EL (cell line): ENCODE measurements at regions not wholly inside any gene's neighbourhood (a gene's known extent, or its start where the extent isn't known, plus 50 kb on each side); places are given as distances from the start of the nearest gene placed in this dataset.

Experiments
- DNase-seq: peaks from one replicate; pipeline ENCODE4 v3.0.0-alpha.2; 2016

GRCh38 chr1:240000634-240001033 is 91.0 kb upstream of the FMN2 start:
- peak; percentile 82 for DNase-seq

DNA sequence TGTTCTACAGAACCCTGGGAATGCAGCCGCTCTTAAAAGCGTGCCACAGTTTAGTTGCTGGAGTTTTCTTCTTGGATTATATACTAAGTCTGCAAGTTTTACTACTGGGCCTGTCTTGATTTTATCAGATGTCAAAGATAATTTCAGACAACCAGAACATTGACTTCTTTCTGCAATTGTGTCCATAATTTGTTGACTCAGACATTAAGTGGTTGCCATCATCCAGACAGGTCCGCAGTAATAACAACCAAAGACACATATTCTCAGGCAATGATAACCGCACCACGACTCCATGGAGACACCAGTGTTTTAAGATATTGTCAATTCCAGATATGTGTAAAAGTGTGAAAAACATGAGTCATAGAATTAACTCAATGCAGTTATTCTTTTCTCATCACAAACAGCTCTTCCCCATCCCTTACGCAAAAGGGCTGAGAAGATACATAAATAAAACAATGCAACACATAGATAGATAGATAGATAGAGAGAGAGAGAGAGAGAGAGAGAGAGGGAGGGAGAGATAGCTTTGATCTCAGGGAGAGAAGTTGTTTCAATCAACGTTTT is 90.4 kb upstream of the FMN2 start:
- DNase-seq, result no peak

GRCh38 chr1:240004086-240004749 is 87.5 kb upstream of the FMN2 start:
- peak; percentile 41 for DNase-seq

DNA sequence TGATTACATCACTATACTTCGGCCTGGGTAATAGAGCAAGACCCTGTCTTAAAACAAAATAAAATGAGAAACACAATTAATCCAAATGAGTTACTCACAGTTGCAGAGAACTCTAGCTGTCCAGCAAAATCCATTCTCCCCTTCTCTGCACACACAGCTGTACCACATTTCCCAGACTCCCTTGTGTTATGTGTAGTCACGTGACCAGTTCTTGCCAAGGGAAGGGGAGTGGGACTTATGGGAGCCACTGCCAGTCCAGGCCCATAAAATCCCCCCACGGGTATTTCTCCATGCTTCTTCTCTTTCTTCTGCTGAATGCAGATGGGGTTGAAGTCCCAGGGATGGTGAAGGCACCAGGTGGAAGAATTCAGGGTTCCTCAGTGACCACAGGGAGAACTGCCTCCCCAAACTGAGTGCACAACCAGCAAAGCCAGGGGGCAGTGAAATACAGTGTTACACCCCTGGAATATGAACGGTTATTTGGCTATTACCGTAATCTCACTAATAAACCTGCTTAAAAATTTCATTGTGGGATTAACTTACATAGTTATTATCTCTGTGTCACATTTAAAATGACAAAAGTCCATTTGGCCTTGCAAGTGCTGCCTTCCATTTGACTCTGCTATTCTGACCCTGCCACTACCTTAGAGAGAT is 85.6 kb upstream of the FMN2 start:
- DNase-seq, result no peak

- no peak for DNase-seq
These were observed 83.4 kb upstream of the FMN2 start for GRCh38 chr1:240008298-240008697.

DNA sequence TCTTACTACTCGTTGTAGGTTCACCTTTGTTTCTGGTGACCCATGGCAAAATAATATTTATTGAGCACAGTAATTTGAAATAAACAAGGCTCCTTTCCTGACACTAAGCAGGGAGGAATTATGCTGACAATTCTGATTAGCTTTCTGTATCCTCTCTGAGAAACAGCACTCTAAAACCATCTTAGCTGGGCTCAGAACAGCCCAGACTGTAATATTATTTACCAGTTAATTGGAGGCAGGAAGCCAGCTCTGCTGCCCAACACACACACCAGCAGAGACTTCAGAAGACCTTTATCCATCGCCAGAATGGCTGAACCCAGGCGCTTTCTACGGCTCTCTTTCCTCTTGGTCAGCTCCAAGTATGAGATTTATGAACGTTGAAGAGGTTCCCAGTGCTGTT is 77.6 kb upstream of the FMN2 start:
- no peak for DNase-seq

GRCh38 chr1:240018617-240019016 is 73.1 kb upstream of the FMN2 start:
- no peak for DNase-seq

DNA sequence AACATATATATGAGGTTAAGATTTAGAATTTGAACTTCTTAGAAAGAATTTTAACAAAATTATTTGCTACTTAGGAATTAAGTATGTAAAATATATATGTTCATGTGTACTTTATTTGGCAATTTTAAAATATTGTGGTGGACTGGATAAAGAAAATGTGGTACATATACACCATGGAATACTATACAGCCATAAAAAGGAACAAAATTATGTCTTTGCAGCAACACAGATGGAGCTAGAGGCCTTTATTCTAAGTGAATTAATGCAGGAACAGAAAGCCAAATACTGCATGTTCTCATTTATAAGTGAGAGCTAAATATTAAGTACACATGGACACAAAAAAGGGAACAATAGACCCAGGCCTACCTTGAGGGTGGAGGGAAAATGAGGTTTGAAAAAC is 72.2 kb upstream of the FMN2 start:
- DNase-seq, result no peak

GRCh38 chr1:240020871-240021270 is 70.8 kb upstream of the FMN2 start:
- DNase-seq, result no peak

GRCh38 chr1:240021709-240022108 is 70.0 kb upstream of the FMN2 start:
- DNase-seq, result no peak

DNA sequence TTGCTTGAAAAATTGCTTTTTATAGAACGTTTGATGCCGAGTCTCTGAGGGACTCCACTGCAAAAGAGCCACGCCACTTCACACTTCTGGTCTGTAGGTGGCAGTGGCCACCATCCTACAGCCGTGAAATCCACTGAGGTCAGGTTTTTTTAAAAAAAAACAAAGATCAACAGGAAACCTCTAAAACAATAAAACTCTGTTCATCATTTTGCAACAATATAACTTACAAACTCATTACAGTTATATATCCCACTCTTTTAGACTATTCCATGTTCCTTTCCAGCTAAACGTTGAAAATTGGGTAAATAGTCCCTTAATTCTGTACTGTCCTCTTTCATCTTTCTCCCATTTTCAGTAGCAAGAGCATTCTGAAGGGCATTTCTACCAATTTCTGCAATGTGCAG is 64.6 kb upstream of the FMN2 start:
- DNase-seq, result peak; percentile 73

- peak; percentile 70 for DNase-seq
These were observed 62.3 kb upstream of the FMN2 start for GRCh38 chr1:240029418-240029817.

DNA sequence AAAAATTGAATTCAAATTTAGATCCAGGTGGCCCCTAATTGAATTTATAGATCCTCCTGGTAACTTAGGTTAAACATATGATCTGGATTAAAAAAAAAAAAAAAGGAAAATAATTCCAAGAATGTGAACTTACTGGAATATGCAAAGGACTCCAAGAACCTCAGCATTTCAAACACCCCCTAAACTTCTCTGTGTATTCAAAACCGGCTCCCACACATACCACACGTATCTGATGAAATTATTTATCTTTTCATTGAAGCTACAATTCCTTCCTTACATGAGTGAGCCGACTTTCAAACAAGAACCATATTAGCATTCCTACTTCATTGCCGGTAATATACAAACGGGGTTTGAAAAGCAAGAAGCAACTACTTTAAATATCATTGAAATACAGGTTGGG is 61.4 kb upstream of the FMN2 start:
- DNase-seq, result peak; percentile 73

- DNase-seq, result peak; percentile 99
These were observed 60.7 kb upstream of the FMN2 start for GRCh38 chr1:240031009-240031408.

GRCh38 chr1:240031414-240031813 is 60.3 kb upstream of the FMN2 start:
- peak; percentile 81 for DNase-seq

DNA sequence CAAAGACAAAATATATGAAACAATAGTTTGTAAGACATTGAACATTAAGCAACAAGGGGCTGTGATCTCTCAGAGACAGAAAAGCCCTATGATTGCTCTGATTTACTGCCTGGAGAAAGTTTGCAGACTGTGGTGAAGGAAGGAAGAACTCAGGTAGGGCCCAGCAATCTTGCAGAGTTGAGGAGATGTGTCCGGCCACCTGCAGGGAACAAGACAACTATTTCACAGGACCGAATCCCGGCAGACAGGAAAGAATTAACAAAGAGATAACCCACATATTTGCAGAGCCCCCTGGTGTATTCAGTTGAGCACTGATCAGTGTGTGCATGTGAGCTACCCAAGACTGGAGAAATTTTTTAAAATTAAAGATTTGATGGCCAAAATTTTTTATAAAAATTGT is 58.3 kb upstream of the FMN2 start:
- DNase-seq, result no peak

DNA sequence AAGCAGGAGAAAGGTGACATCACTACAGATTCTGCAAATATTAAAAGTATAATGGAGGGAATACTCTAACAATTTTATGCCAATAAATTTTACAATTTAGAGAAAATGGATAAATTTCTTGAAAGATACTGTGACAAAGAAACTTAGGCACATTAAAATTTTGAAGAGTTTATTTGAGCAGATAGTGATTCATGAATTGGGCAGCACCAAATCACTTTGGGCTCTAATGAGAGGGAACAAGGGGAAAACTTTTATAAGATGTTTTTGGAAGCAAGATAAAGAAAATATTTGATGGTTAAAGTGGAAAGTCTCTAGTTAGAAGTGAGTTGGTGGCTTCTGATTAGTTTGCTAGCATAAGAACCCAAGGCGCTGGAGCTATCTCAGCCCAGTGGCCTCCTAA is 55.2 kb upstream of the FMN2 start:
- DNase-seq, result no peak
